PC-3 (cell line): ENCODE measurements at regions not wholly inside any gene's neighbourhood (a gene's known extent, or its start where the extent isn't known, plus 50 kb on each side); places are given as distances from the start of the nearest gene placed in this dataset.

ENCODE experiments used
- ATAC-seq: fragments of 200-7000 bp; cut with Tn5 transposase; 2 replicates; pipeline ENCODE4 v1.9.1; 2020; ENCODE audit warnings: mild to moderate bottlenecking, moderate library complexity
- BruUV-seq: library from RNA; stranded (reverse); fragments of 400-500 nt; replicated peaks from 2 replicates; lab custom pipeline; 2021; lab: Mats Ljungman, UMichigan
- CTCF ChIA-PET: fragments of 300-600 bp; sonication (Branson Sonifier 250); formaldehyde crosslinking; loops from one replicate; lab custom pipeline; 2022; ENCODE audit warnings: antibody characterized with exemption; lab: Charles Lee
- POLR2A ChIA-PET: fragments of 300-600 bp; sonication (Branson Sonifier 250); formaldehyde crosslinking; loops from one replicate; lab custom pipeline; 2022; ENCODE audit warnings: antibody characterized with exemption; ENCODE audit not compliant: unreplicated experiment; lab: Charles Lee
- DNase-seq: peaks from one replicate; pipeline ENCODE4 v3.0.0-alpha.2; 2015
- H2AFZ ChIP-seq: fragments of 300-600 bp; sonication (generic); 2 replicates; pipeline ENCODE4 v1.6.0; 2016; ENCODE audit warnings: antibody characterized with exemption, low read length
- H3F3A ChIP-seq: fragments of 300-600 bp; sonication (generic); one replicate; pipeline ENCODE4 v1.6.0; 2017; ENCODE audit warnings: antibody characterized with exemption, low read length, control low read depth, mild to moderate bottlenecking; ENCODE audit not compliant: unreplicated experiment
- H3K27ac ChIP-seq: fragments of 300-600 bp; sonication (generic); 2 replicates; pipeline ENCODE4 v1.5.1; 2016; ENCODE audit warnings: mild to moderate bottlenecking, low read length
- H3K27me3 ChIP-seq: fragments of 300-600 bp; sonication (generic); 2 replicates; pipeline ENCODE4 v1.6.1; 2016; ENCODE audit warnings: low read length, mixed read lengths
- H3K36me3 ChIP-seq: fragments of 300-600 bp; sonication (generic); 2 replicates; pipeline ENCODE4 v1.6.1; 2016; ENCODE audit warnings: low read depth, mixed run types, low read length, mixed read lengths
- H3K4me1 ChIP-seq: fragments of 300-600 bp; sonication (generic); 2 replicates; pipeline ENCODE4 v1.5.1; 2016; ENCODE audit warnings: low read length; ENCODE audit not compliant: insufficient read depth
- H3K4me2 ChIP-seq: fragments of 300-600 bp; sonication (generic); 2 replicates; pipeline ENCODE4 v1.6.0; 2016; ENCODE audit warnings: low read length
- H3K4me3 ChIP-seq: fragments of 300-600 bp; sonication (generic); 2 replicates; pipeline ENCODE4 v1.5.1; 2016; ENCODE audit warnings: mild to moderate bottlenecking, low read length, mixed read lengths
- H3K79me2 ChIP-seq: fragments of 300-600 bp; sonication (generic); 2 replicates; pipeline ENCODE4 v1.6.1; 2017; ENCODE audit warnings: low read length, mixed read lengths
- H3K9ac ChIP-seq: fragments of 300-600 bp; sonication (generic); 2 replicates; pipeline ENCODE4 v1.6.0; 2016; ENCODE audit warnings: mild to moderate bottlenecking, low read length
- H3K9me2 ChIP-seq: fragments of 300-600 bp; sonication (generic); replicated peaks from 2 replicates; pipeline ENCODE4 v1.6.1; 2016; ENCODE audit warnings: mixed run types, low read length, mixed read lengths
- H3K9me3 ChIP-seq: fragments of 300-600 bp; sonication (generic); 2 replicates; pipeline ENCODE4 v1.6.1; 2016; ENCODE audit warnings: low read length, mixed read lengths
- H4K20me1 ChIP-seq: fragments of 300-600 bp; sonication (generic); 2 replicates; pipeline ENCODE4 v1.6.1; 2016; ENCODE audit warnings: low read length, mixed read lengths
- EZH2 ChIP-seq: fragments of 300-600 bp; sonication (generic); IDR thresholded peaks from one replicate; pipeline ENCODE4 v1.6.1; 2017; ENCODE audit warnings: antibody characterized with exemption, mild to moderate bottlenecking, low read length; ENCODE audit not compliant: unreplicated experiment
- EZH2phosphoT487 ChIP-seq: fragments of 300-600 bp; sonication (generic); IDR thresholded peaks from 2 replicates; pipeline ENCODE4 v1.6.1; 2018; ENCODE audit warnings: mild to moderate bottlenecking, antibody characterized with exemption, low read length, borderline replicate concordance
- intact Hi-C: fragments of 100-400 bp; cut with micrococcal nuclease; formaldehyde crosslinking; loops from 2 replicates; pipeline ENCODE4 v1.9.0; 2023
- TF ChIP-seq, protein P1 (sequence below): fragments of 300-600 bp; sonication (generic); conservative IDR thresholded peaks from 2 replicates; pipeline ENCODE4 v1.5.1; 2017; ENCODE audit warnings: antibody characterized with exemption, low read depth, mild to moderate bottlenecking, low read length

DNA sequence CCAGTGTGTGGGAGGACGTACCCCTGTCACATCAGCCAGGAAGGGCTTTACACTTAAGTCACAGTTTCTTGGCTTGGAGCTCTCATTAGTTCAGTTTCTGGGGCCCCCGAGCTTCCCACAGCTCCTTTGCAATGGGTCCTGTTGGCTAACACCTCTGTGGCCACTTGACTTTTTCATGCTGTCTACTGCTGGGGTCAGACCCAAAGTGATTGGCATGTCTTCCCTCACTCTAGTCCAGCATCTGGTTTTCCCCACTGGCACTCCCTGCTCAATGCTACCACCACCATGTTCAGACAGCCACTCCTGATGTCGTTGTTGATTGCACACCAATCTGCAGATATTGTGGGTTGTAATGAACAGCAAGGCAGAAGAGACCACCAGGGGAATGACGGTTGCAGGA, 379.0 kb downstream of the FOXO1 start:
- CTCF ChIA-PET = no interaction called here
- no peaks in the 10 kb centered on the region for H4K20me1 ChIP-seq

DNA sequence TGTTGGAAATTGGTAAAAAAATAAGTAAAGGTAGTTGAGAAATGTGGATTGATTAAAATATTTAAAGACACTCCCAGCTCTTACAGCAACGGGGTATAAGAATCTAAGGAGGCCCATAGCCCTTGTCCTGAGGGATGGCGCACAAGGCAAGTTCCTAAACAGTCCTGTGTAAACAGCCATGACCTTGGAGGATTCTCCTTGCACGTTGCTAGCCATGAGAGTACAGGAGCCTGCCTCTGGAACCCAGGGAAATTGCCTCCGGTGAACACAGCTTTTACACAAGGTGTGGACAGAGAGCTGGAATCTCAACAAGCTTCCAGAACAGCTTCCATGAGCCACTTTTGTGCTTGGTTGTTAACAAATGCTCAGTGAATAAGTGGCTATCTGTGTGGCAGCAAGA, 378.2 kb downstream of the FOXO1 start:
- Histone ChIP-seq H3K4me1 (peaks cover 10% of the 10 kb centered on the region), H3K9ac (no peak overlapping the region), H2AFZ (no peak overlapping the region), H3K27ac (no peak overlapping the region), H3K4me3 (no peak overlapping the region), H3K9me2 (no peaks in the 10 kb centered on the region), H3K4me2 (no peak overlapping the region), H3K79me2 (no peaks in the 10 kb centered on the region), H3F3A (no peaks in the 10 kb centered on the region), H4K20me1 (no peaks in the 10 kb centered on the region), H3K27me3 (no peaks in the 10 kb centered on the region), H3K9me3 (no peaks in the 10 kb centered on the region), H3K36me3 (no peaks in the 10 kb centered on the region)
- BruUV-seq = no TSS peak
- ChIA-PET POLR2A (interaction anchor here (0.6 kb wide), 1 partner anchor 15 kb away, joined by 5 read pairs; no protein-coding TSS in a partner anchor), CTCF (no interaction called here)
- DNase-seq (no peak), ATAC-seq (no peak)
- TF ChIP-seq, protein P1, sequence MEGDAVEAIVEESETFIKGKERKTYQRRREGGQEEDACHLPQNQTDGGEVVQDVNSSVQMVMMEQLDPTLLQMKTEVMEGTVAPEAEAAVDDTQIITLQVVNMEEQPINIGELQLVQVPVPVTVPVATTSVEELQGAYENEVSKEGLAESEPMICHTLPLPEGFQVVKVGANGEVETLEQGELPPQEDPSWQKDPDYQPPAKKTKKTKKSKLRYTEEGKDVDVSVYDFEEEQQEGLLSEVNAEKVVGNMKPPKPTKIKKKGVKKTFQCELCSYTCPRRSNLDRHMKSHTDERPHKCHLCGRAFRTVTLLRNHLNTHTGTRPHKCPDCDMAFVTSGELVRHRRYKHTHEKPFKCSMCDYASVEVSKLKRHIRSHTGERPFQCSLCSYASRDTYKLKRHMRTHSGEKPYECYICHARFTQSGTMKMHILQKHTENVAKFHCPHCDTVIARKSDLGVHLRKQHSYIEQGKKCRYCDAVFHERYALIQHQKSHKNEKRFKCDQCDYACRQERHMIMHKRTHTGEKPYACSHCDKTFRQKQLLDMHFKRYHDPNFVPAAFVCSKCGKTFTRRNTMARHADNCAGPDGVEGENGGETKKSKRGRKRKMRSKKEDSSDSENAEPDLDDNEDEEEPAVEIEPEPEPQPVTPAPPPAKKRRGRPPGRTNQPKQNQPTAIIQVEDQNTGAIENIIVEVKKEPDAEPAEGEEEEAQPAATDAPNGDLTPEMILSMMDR = no peak
- no peak for TF ChIP-seq EZH2
- no peak for TF ChIP-seq EZH2phosphoT487
- intact Hi-C loops = no loop called here

More for the DNA sequence above, 379.0 kb downstream of the FOXO1 start:
- Histone ChIP-seq H3K79me2 (no peaks in the 10 kb centered on the region), H3F3A (no peaks in the 10 kb centered on the region), H3K27me3 (no peaks in the 10 kb centered on the region), H3K4me1 (peaks cover 12% of the 10 kb centered on the region), H3K9me3 (no peaks in the 10 kb centered on the region), H3K36me3 (no peaks in the 10 kb centered on the region), H3K4me3 (no peak overlapping the region), H3K4me2 (no peak overlapping the region), H3K9me2 (no peaks in the 10 kb centered on the region), H2AFZ (no peak overlapping the region), H3K9ac (no peak overlapping the region), H3K27ac (no peak overlapping the region)
- TF ChIP-seq EZH2phosphoT487 = no peak
- TF ChIP-seq EZH2 = no peak
- ATAC-seq (no peak), DNase-seq (no peak)
- BruUV-seq = no TSS peak
- intact Hi-C loops = no loop called here
- POLR2A ChIA-PET = no interaction called here

DNA sequence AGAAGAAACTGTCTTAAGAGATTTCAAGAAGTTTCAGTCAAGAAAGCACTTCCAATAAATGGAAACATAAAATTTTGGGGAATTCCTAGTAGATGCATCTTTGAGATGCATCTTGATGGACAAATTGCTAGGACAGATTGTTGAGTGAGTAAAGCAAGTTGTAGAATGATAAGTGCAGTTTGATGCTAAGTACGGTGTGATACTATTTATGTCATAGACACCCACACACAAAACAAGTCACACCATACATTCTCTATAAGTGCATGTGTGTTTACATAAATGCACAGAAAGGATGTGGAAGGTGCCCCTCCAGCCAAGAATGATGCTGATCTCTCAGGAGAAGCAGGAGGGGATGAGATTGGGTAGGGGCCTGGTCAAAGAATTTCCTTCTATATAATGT, 375.7 kb downstream of the FOXO1 start:
- CTCF ChIA-PET = no interaction called here
- TF ChIP-seq, protein P1 = no peak
- TF ChIP-seq EZH2 = no peak
- TF ChIP-seq EZH2phosphoT487 = no peak
- no peak for DNase-seq

More for the DNA sequence above, 375.7 kb downstream of the FOXO1 start:
- Histone ChIP-seq H4K20me1 (no peaks in the 10 kb centered on the region), H3K9me3 (no peaks in the 10 kb centered on the region), H3K4me3 (no peak overlapping the region), H3K79me2 (no peaks in the 10 kb centered on the region), H3K9me2 (no peaks in the 10 kb centered on the region), H2AFZ (no peak overlapping the region), H3K4me2 (no peak overlapping the region), H3F3A (no peaks in the 10 kb centered on the region), H3K9ac (no peak overlapping the region), H3K27ac (no peak overlapping the region), H3K36me3 (no peaks in the 10 kb centered on the region), H3K4me1 (no peaks in the 10 kb centered on the region), H3K27me3 (no peaks in the 10 kb centered on the region)
- no TSS peak for BruUV-seq
- intact Hi-C loops = no loop called here
- ATAC-seq = no peak
- POLR2A ChIA-PET = no interaction called here
